ENCODE measurements at regions not wholly inside any gene's neighbourhood (a gene's known extent, or its start where the extent isn't known, plus 50 kb on each side); places are given as distances from the start of the nearest gene placed in this dataset.

GRCh38 chr6:20351534-20351933, 50.1 kb upstream of the E2F3 start:
- H4K20me1 ChIP-seq (ENCODE audit: low read length), result no peaks in the 10 kb centered on the region
- DNase-seq (no peak), ATAC-seq (no peak)
- H3K4me3 ChIP-seq (ENCODE audit: low read length), result no peak overlapping the region
- no peak overlapping the region for H3K9ac ChIP-seq (ENCODE audit: low read length)
- H3K79me2 ChIP-seq (ENCODE audit: low read length), result no peaks in the 10 kb centered on the region
- H3K36me3 ChIP-seq (ENCODE audit: low read depth, low read length), result no peaks in the 10 kb centered on the region
- no peak overlapping the region for H2AFZ ChIP-seq (ENCODE audit: low read length)
- intact Hi-C loops (cut with micrococcal nuclease), result no loop called here
- no peaks in the 10 kb centered on the region for H3K9me3 ChIP-seq (ENCODE audit: low read length)
- CTCF ChIA-PET, result no interaction called here
- no TSS peak for BruUV-seq (replicated peaks)
- H3K9me2 ChIP-seq (replicated peaks; ENCODE audit: low read length), result no peaks in the 10 kb centered on the region
- TF ChIP-seq EZH2 (IDR thresholded peaks at IDR 0.05; ENCODE audit: low read length, unreplicated experiment), result no peak
- TF ChIP-seq EZH2phosphoT487 (IDR thresholded peaks at IDR 0.05; ENCODE audit: borderline replicate concordance, low read length), result no peak
- no peak for TF ChIP-seq CTCF (conservative IDR thresholded peaks at IDR 0.05; ENCODE audit: low read depth, low read length)
- no peaks in the 10 kb centered on the region for H3K4me1 ChIP-seq (ENCODE audit: insufficient read depth, low read length)
- no peaks in the 10 kb centered on the region for H3F3A ChIP-seq (ENCODE audit: low read length, unreplicated experiment)
- H3K4me2 ChIP-seq (ENCODE audit: low read length), result no peak overlapping the region
- peaks cover 6% of the 10 kb centered on the region; the same call in 1 of the 2 replicates for H3K27me3 ChIP-seq (ENCODE audit: low read length)
- no peak overlapping the region for H3K27ac ChIP-seq (ENCODE audit: low read length)
- POLR2A ChIA-PET (ENCODE audit: unreplicated experiment), result no interaction called here
